HEK293 (cell line): ENCODE measurements at regions not wholly inside any gene's neighbourhood (a gene's known extent, or its start where the extent isn't known, plus 50 kb on each side); places are given as distances from the start of the nearest gene placed in this dataset.

Experiments
- GLI4 ChIP-seq: fragments of 450-650 bp; formaldehyde crosslinking; IDR thresholded peaks from 2 replicates; pipeline ENCODE4 v1.5.1; 2016; ENCODE audit warnings: missing biosample characterization, missing genetic modification characterization
- KLF9 ChIP-seq: fragments of 450-650 bp; formaldehyde crosslinking; IDR thresholded peaks from 2 replicates; pipeline ENCODE4 v1.5.1; 2016; ENCODE audit warnings: missing biosample characterization, missing genetic modification characterization, low read depth
- MYNN ChIP-seq: fragments of 450-650 bp; formaldehyde crosslinking; IDR thresholded peaks from 2 replicates; pipeline ENCODE4 v1.5.1; 2016; ENCODE audit warnings: missing biosample characterization, missing genetic modification characterization, borderline replicate concordance
- SP2 ChIP-seq: fragments of 450-650 bp; formaldehyde crosslinking; IDR thresholded peaks from 2 replicates; pipeline ENCODE4 v1.5.1; 2016; ENCODE audit warnings: missing biosample characterization, missing genetic modification characterization
- ZBTB1 ChIP-seq: fragments of 450-650 bp; formaldehyde crosslinking; IDR thresholded peaks from 2 replicates; pipeline ENCODE4 v1.5.1; 2016; ENCODE audit warnings: missing biosample characterization, missing genetic modification characterization
- ZBTB7A ChIP-seq: fragments of 450-650 bp; formaldehyde crosslinking; IDR thresholded peaks from 2 replicates; pipeline ENCODE4 v1.5.1; 2016; ENCODE audit warnings: low read depth, missing biosample characterization, missing genetic modification characterization
- ZNF140 ChIP-seq: fragments of 450-650 bp; formaldehyde crosslinking; IDR thresholded peaks from 2 replicates; pipeline ENCODE4 v1.5.1; 2016; ENCODE audit warnings: missing biosample characterization, missing genetic modification characterization
- ZNF174 ChIP-seq: fragments of 450-650 bp; formaldehyde crosslinking; IDR thresholded peaks from 2 replicates; pipeline ENCODE4 v1.5.0; 2017; ENCODE audit warnings: missing biosample characterization, mild to moderate bottlenecking, missing genetic modification characterization
- ZNF202 ChIP-seq: fragments of 450-650 bp; formaldehyde crosslinking; IDR thresholded peaks from 2 replicates; pipeline ENCODE4 v1.5.1; 2016; ENCODE audit warnings: missing biosample characterization, missing genetic modification characterization, borderline replicate concordance
- ZNF221 ChIP-seq: fragments of 450-650 bp; formaldehyde crosslinking; IDR thresholded peaks from 2 replicates; pipeline ENCODE4 v1.5.1; 2017; ENCODE audit warnings: missing biosample characterization, missing genetic modification characterization, borderline replicate concordance
- ZNF23 ChIP-seq: fragments of 450-650 bp; formaldehyde crosslinking; IDR thresholded peaks from 2 replicates; pipeline ENCODE4 v1.5.1; 2016; ENCODE audit warnings: missing biosample characterization, missing genetic modification characterization, borderline replicate concordance
- ZNF302 ChIP-seq: fragments of 450-650 bp; formaldehyde crosslinking; IDR thresholded peaks from 2 replicates; pipeline ENCODE4 v1.5.1; 2016; ENCODE audit warnings: missing biosample characterization, missing genetic modification characterization, low read depth
- ZNF350 ChIP-seq: fragments of 450-650 bp; formaldehyde crosslinking; IDR thresholded peaks from 2 replicates; pipeline ENCODE4 v1.5.0; 2017; ENCODE audit warnings: missing biosample characterization, mild to moderate bottlenecking, missing genetic modification characterization
- ZNF37A ChIP-seq: fragments of 450-650 bp; IDR thresholded peaks from 2 replicates; pipeline ENCODE4 v1.5.1; 2018; ENCODE audit warnings: missing biosample characterization, missing genetic modification characterization
- ZNF544 ChIP-seq: fragments of 450-650 bp; formaldehyde crosslinking; IDR thresholded peaks from 2 replicates; pipeline ENCODE4 v1.5.0; 2017; ENCODE audit warnings: missing biosample characterization, missing genetic modification characterization
- ZNF561 ChIP-seq: fragments of 450-650 bp; IDR thresholded peaks from 2 replicates; pipeline ENCODE4 v1.5.1; 2018; ENCODE audit warnings: missing biosample characterization, missing genetic modification characterization, borderline replicate concordance
- ZNF600 ChIP-seq: fragments of 450-650 bp; formaldehyde crosslinking; IDR thresholded peaks from 2 replicates; pipeline ENCODE4 v1.5.1; 2016; ENCODE audit warnings: missing biosample characterization, missing genetic modification characterization
- ZNF623 ChIP-seq: fragments of 450-650 bp; formaldehyde crosslinking; IDR thresholded peaks from 2 replicates; pipeline ENCODE4 v1.5.1; 2016; ENCODE audit warnings: missing biosample characterization, missing genetic modification characterization
- ZNF670 ChIP-seq: fragments of 450-650 bp; formaldehyde crosslinking; IDR thresholded peaks from 2 replicates; pipeline ENCODE4 v1.5.1; 2016; ENCODE audit warnings: missing biosample characterization, missing genetic modification characterization, low read depth
- ZNF677 ChIP-seq: fragments of 450-650 bp; IDR thresholded peaks from 2 replicates; pipeline ENCODE4 v1.5.0; 2018; ENCODE audit warnings: missing biosample characterization, mild to moderate bottlenecking, missing genetic modification characterization, moderate library complexity
- ZNF76 ChIP-seq: fragments of 450-650 bp; formaldehyde crosslinking; IDR thresholded peaks from 2 replicates; pipeline ENCODE4; 2016; ENCODE audit warnings: low read depth, missing biosample characterization, missing genetic modification characterization, borderline replicate concordance
- ZNF791 ChIP-seq: fragments of 450-650 bp; formaldehyde crosslinking; IDR thresholded peaks from 2 replicates; pipeline ENCODE4 v1.5.1; 2016; ENCODE audit warnings: missing biosample characterization, missing genetic modification characterization
- ZNF843 ChIP-seq: fragments of 450-650 bp; formaldehyde crosslinking; IDR thresholded peaks from 2 replicates; pipeline ENCODE4 v1.5.1; 2016; ENCODE audit warnings: missing biosample characterization, missing genetic modification characterization
- TF ChIP-seq, protein P1 (sequence below): fragments of 450-650 bp; formaldehyde crosslinking; IDR thresholded peaks from 2 replicates; pipeline ENCODE4 v1.5.1; 2016; ENCODE audit warnings: missing biosample characterization, missing genetic modification characterization
- TF ChIP-seq, protein P2 (sequence below): fragments of 450-650 bp; formaldehyde crosslinking; IDR thresholded peaks from 2 replicates; pipeline ENCODE4 v1.5.1; 2016; ENCODE audit warnings: missing biosample characterization, missing genetic modification characterization
- TF ChIP-seq, protein P3 (sequence below): fragments of 450-650 bp; IDR thresholded peaks from 2 replicates; pipeline ENCODE4 v1.5.1; 2018; ENCODE audit warnings: missing biosample characterization, mild to moderate bottlenecking, missing genetic modification characterization
- TF ChIP-seq, protein P4 (sequence below): fragments of 450-650 bp; formaldehyde crosslinking; IDR thresholded peaks from 2 replicates; pipeline ENCODE4 v1.5.1; 2016; ENCODE audit warnings: missing biosample characterization, missing genetic modification characterization
- TF ChIP-seq, protein P5 (sequence below): sonication (generic); formaldehyde crosslinking; IDR thresholded peaks from 2 replicates; pipeline ENCODE4 v1.8.1; 2022; ENCODE audit warnings: mild to moderate bottlenecking, moderate library complexity, missing genetic modification reagents
- TF ChIP-seq, protein P6 (sequence below): fragments of 450-650 bp; IDR thresholded peaks from 2 replicates; pipeline ENCODE4 v1.5.1; 2018; ENCODE audit warnings: missing biosample characterization, missing genetic modification characterization
- TF ChIP-seq, protein P7 (sequence below): fragments of 450-650 bp; formaldehyde crosslinking; IDR thresholded peaks from 2 replicates; pipeline ENCODE4 v1.5.1; 2016; ENCODE audit warnings: missing biosample characterization, missing genetic modification characterization

DNA sequence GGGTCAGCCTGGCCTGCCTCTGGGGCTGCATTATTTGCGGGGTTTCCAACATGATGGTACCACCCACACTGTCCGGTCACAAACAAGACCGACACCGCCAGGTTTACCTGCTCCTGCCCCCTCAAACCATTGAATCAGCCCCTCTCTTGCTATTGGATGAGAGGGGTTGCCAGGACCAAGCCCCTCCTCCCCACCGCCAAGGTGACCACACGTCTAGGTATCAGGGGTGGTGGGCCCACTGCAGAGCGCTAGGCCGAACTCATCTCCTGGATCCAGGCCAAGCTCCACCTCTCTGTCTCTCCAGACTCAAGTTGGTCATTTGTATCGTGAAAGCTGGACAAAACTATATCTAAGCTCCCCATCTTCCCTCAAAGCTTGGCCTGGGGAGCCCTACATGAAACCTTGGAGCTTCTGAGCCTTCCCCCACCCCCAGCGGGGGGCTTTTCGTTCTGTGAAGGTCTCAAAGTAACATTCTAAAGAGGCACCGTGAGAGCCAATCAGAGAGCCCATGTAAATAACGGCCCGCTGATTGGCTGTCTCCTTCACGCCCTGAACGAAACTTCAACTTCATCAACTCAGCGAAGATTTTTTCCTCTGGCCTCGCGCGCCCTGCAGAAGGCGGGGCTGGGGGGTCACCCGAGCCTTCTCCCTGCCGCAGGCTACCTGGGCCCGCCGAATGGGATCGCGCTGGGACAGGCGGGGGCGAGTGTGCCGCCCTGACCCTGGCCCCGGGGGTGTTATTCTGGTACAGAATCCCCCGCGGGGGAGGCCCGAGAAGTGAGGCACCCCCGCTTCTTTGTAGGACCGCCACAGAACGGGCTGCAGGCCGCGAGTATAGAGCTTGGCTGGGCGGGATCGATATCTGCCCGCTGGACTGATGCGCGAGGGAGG lies 49.6 kb upstream of the PSD2 start (continued):
- no peak; the same call in 1 of the 2 replicates for TF ChIP-seq KLF9 (tag by site-specific recombination)
- no peak for TF ChIP-seq ZNF37A (tag by site-specific recombination)
- no peak for TF ChIP-seq MYNN (tag by site-specific recombination)
- TF ChIP-seq ZNF202: no peak
- TF ChIP-seq GLI4: no peak
- no peak for TF ChIP-seq ZNF221 (tag by site-specific recombination)
- TF ChIP-seq ZNF623 (tag by site-specific recombination): no peak
- no peak for TF ChIP-seq ZBTB1 (tag by site-specific recombination)
- peak; percentile 79 for TF ChIP-seq SP2
- TF ChIP-seq ZNF174: no peak
- TF ChIP-seq ZNF302 (tag by site-specific recombination): no peak
- TF ChIP-seq ZNF544 (tag by site-specific recombination): no peak
- TF ChIP-seq, protein P1, sequence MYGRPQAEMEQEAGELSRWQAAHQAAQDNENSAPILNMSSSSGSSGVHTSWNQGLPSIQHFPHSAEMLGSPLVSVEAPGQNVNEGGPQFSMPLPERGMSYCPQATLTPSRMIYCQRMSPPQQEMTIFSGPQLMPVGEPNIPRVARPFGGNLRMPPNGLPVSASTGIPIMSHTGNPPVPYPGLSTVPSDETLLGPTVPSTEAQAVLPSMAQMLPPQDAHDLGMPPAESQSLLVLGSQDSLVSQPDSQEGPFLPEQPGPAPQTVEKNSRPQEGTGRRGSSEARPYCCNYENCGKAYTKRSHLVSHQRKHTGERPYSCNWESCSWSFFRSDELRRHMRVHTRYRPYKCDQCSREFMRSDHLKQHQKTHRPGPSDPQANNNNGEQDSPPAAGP: no peak
- TF ChIP-seq, protein P2, sequence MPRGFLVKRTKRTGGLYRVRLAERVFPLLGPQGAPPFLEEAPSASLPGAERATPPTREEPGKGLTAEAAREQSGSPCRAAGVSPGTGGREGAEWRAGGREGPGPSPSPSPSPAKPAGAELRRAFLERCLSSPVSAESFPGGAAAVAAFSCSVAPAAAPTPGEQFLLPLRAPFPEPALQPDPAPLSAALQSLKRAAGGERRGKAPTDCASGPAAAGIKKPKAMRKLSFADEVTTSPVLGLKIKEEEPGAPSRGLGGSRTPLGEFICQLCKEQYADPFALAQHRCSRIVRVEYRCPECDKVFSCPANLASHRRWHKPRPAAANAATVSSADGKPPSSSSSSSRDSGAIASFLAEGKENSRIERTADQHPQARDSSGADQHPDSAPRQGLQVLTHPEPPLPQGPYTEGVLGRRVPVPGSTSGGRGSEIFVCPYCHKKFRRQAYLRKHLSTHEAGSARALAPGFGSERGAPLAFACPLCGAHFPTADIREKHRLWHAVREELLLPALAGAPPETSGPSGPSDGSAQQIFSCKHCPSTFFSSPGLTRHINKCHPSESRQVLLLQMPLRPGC (tag by site-specific recombination): no peak
- no peak for TF ChIP-seq ZNF843
- no peak for TF ChIP-seq ZNF140
- TF ChIP-seq, protein P3, sequence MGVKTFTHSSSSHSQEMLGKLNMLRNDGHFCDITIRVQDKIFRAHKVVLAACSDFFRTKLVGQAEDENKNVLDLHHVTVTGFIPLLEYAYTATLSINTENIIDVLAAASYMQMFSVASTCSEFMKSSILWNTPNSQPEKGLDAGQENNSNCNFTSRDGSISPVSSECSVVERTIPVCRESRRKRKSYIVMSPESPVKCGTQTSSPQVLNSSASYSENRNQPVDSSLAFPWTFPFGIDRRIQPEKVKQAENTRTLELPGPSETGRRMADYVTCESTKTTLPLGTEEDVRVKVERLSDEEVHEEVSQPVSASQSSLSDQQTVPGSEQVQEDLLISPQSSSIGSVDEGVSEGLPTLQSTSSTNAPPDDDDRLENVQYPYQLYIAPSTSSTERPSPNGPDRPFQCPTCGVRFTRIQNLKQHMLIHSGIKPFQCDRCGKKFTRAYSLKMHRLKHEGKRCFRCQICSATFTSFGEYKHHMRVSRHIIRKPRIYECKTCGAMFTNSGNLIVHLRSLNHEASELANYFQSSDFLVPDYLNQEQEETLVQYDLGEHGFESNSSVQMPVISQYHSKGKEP (tag by site-specific recombination): 0 out of 2 replicates have a peak, but pooled peaks have one; percentile 16
- no peak for TF ChIP-seq ZNF791 (tag by site-specific recombination)
- TF ChIP-seq, protein P4, sequence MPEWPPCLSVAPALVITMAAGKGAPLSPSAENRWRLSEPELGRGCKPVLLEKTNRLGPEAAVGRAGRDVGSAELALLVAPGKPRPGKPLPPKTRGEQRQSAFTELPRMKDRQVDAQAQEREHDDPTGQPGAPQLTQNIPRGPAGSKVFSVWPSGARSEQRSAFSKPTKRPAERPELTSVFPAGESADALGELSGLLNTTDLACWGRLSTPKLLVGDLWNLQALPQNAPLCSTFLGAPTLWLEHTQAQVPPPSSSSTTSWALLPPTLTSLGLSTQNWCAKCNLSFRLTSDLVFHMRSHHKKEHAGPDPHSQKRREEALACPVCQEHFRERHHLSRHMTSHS (tag by site-specific recombination): no peak
- TF ChIP-seq, protein P5, sequence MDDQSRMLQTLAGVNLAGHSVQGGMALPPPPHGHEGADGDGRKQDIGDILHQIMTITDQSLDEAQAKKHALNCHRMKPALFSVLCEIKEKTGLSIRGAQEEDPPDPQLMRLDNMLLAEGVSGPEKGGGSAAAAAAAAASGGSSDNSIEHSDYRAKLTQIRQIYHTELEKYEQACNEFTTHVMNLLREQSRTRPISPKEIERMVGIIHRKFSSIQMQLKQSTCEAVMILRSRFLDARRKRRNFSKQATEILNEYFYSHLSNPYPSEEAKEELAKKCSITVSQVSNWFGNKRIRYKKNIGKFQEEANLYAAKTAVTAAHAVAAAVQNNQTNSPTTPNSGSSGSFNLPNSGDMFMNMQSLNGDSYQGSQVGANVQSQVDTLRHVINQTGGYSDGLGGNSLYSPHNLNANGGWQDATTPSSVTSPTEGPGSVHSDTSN (CRISPR knock-in tag): no peak
- no peak for TF ChIP-seq ZNF561
- TF ChIP-seq ZNF677 (tag by site-specific recombination): no peak
- TF ChIP-seq ZNF76 (tag by site-specific recombination): 0 out of 2 replicates have a peak, but pooled peaks have one; percentile 36
- TF ChIP-seq ZNF23 (tag by site-specific recombination): no peak
- peak; percentile 48 for TF ChIP-seq ZBTB7A
- TF ChIP-seq ZNF600: no peak
- TF ChIP-seq, protein P6, sequence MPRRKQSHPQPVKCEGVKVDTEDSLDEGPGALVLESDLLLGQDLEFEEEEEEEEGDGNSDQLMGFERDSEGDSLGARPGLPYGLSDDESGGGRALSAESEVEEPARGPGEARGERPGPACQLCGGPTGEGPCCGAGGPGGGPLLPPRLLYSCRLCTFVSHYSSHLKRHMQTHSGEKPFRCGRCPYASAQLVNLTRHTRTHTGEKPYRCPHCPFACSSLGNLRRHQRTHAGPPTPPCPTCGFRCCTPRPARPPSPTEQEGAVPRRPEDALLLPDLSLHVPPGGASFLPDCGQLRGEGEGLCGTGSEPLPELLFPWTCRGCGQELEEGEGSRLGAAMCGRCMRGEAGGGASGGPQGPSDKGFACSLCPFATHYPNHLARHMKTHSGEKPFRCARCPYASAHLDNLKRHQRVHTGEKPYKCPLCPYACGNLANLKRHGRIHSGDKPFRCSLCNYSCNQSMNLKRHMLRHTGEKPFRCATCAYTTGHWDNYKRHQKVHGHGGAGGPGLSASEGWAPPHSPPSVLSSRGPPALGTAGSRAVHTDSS (tag by site-specific recombination): no peak
- TF ChIP-seq ZNF350 (tag by site-specific recombination): no peak
- no peak for TF ChIP-seq ZNF670 (tag by site-specific recombination)
- TF ChIP-seq, protein P7, sequence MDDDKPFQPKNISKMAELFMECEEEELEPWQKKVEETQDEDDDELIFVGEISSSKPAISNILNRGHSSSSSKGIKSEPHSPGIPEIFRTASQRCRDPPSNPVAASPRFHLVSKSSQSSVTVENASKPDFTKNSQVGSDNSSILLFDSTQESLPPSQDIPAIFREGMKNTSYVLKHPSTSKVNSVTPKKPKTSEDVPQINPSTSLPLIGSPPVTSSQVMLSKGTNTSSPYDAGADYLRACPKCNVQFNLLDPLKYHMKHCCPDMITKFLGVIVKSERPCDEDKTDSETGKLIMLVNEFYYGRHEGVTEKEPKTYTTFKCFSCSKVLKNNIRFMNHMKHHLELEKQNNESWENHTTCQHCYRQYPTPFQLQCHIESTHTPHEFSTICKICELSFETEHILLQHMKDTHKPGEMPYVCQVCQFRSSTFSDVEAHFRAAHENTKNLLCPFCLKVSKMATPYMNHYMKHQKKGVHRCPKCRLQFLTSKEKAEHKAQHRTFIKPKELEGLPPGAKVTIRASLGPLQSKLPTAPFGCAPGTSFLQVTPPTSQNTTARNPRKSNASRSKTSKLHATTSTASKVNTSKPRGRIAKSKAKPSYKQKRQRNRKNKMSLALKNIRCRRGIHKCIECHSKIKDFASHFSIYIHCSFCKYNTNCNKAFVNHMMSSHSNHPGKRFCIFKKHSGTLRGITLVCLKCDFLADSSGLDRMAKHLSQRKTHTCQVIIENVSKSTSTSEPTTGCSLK (tag by site-specific recombination): no peak
